A549 (cell line): ENCODE measurements at regions not wholly inside any gene's neighbourhood (a gene's known extent, or its start where the extent isn't known, plus 50 kb on each side); places are given as distances from the start of the nearest gene placed in this dataset.
A peak's percentile ranks its signal among the peaks of the same experiment; 100 is the strongest.

Experiments used
- ATAC-seq, 2 experiments: fragments of 200-7000 bp in 1 of 2; fragments of >200 bp in 1 of 2; cut with Nextera tagmentation in 1 of 2; cut with Tn5 transposase in 1 of 2; 3 replicates each; pipeline versions ENCODE4 v1.8.0 to v1.9.1; 2018 to 2020; ENCODE audit warnings: mild to moderate bottlenecking in 1 of 2, moderate library complexity in 1 of 2
- CTCF ChIA-PET: fragments of 300-600 bp; sonication (Branson Sonifier 250); formaldehyde crosslinking; extraction: SDS; loops from one replicate; lab custom pipeline; 2021; ENCODE audit warnings: antibody characterized with exemption, inconsistent platforms; lab: Yijun Ruan, JAX
- POLR2A ChIA-PET: fragments of 350-600 bp; formaldehyde crosslinking; extraction: SDS; loops from one replicate; lab custom pipeline; 2021; ENCODE audit warnings: antibody characterized with exemption, inconsistent platforms; lab: Yijun Ruan, JAX
- DNase-seq, 2 experiments: peaks; one replicate each; pipeline versions ENCODE4 v3.0.0 to v3.0.0-alpha.2; 2011 to 2016; ENCODE audit warnings: low read depth in 1 of 2, low spot score in 1 of 2
- FAIRE-seq: peaks from 2 replicates; lab custom pipeline; 2011; peaks lifted over from hg19 to GRCh38; lab: Jason Lieb, UNC
- H3K27ac ChIP-seq, 2 experiments: fragments of >200 bp; sonication (Bioruptor Twin); formaldehyde crosslinking; 3 replicates each; pipeline ENCODE4 v1.5.1; 2016 to 2017
- H3K4me1 ChIP-seq: fragments of >200 bp; sonication (Bioruptor Twin); formaldehyde crosslinking; 3 replicates; pipeline ENCODE4 v1.6.1; 2016
- H3K4me2 ChIP-seq: fragments of >200 bp; sonication (Bioruptor Twin); formaldehyde crosslinking; 3 replicates; pipeline ENCODE4 v1.6.1; 2016
- H3K4me3 ChIP-seq: fragments of >200 bp; sonication (Bioruptor Twin); formaldehyde crosslinking; 3 replicates; pipeline ENCODE4 v1.5.1; 2016
- H3K9me3 ChIP-seq: fragments of >200 bp; sonication (Bioruptor Twin); formaldehyde crosslinking; 3 replicates; pipeline ENCODE4 v1.6.1; 2016
- ATOH8 ChIP-seq: fragments of 250-450 bp; sonication (Bioruptor Pico); IDR thresholded peaks from 2 replicates; pipeline ENCODE4 v1.5.0; 2020; ENCODE audit warnings: low read depth, mild to moderate bottlenecking, moderate library complexity
- CBX8 ChIP-seq: fragments of 200-600 bp; sonication (generic); IDR thresholded peaks from 2 replicates; pipeline ENCODE4 v1.6.1; 2016
- CHD2 ChIP-seq: fragments of 150-350 bp; IDR thresholded peaks from 2 replicates; pipeline ENCODE4 v1.6.1; 2014; ENCODE audit warnings: low read length; ENCODE audit not compliant: partially characterized antibody
- CTCF ChIP-seq: fragments of >200 bp; sonication (Bioruptor Twin); formaldehyde crosslinking; IDR thresholded peaks from 3 replicates; pipeline ENCODE4 v1.5.1; 2016
- E2F6 ChIP-seq: IDR thresholded peaks from 2 replicates; pipeline ENCODE4 v1.6.1; 2012; ENCODE audit warnings: low read depth, borderline replicate concordance
- EHF ChIP-seq: fragments of 250-450 bp; sonication (Bioruptor Pico); IDR thresholded peaks from 2 replicates; pipeline ENCODE4 v1.5.0; 2020; ENCODE audit warnings: mild to moderate bottlenecking
- EHMT2 ChIP-seq: fragments of 200-600 bp; sonication (generic); IDR thresholded peaks from 2 replicates; pipeline ENCODE4 v1.6.1; 2016; ENCODE audit warnings: antibody characterized with exemption, low read depth, mild to moderate bottlenecking, moderate library complexity
- ELK1 ChIP-seq: fragments of 150-350 bp; IDR thresholded peaks from 2 replicates; pipeline ENCODE4 v1.6.1; 2014; ENCODE audit warnings: low read depth, mild to moderate bottlenecking, low read length
- ESRRA ChIP-seq: fragments of 150-350 bp; IDR thresholded peaks from 2 replicates; pipeline ENCODE4 v1.6.1; 2014; ENCODE audit warnings: mild to moderate bottlenecking, low read length, borderline replicate concordance
- FOSL2 ChIP-seq, 2 experiments: fragments of 450-650 bp in 1 of 2; fragments of >200 bp in 1 of 2; sonication (Bioruptor Twin) in 1 of 2; formaldehyde crosslinking; IDR thresholded peaks; 2 replicates each; pipeline versions ENCODE4 v1.5.0 to v1.6.1; 2016 to 2020; ENCODE audit warnings: mild to moderate bottlenecking in 1 of 2, moderate library complexity in 1 of 2
- FOXS1 ChIP-seq: fragments of 250-450 bp; sonication (Bioruptor Pico); IDR thresholded peaks from 2 replicates; pipeline ENCODE4 v1.5.0; 2020; ENCODE audit warnings: mild to moderate bottlenecking, moderate library complexity
- GATA3 ChIP-seq: IDR thresholded peaks from 2 replicates; pipeline ENCODE4 v1.6.1; 2012; ENCODE audit warnings: borderline replicate concordance
- HEYL ChIP-seq: fragments of 250-450 bp; sonication (Bioruptor Pico); IDR thresholded peaks from 2 replicates; pipeline ENCODE4 v1.8.0; 2021; ENCODE audit warnings: mild to moderate bottlenecking, moderate library complexity
- HOXA7 ChIP-seq: fragments of 250-450 bp; sonication (Bioruptor Pico); IDR thresholded peaks from 2 replicates; pipeline ENCODE4 v1.5.0; 2020; ENCODE audit warnings: mild to moderate bottlenecking, moderate library complexity
- HOXB13 ChIP-seq: fragments of 250-450 bp; sonication (Bioruptor Pico); IDR thresholded peaks from 2 replicates; pipeline ENCODE4 v1.5.0; 2020; ENCODE audit warnings: low read depth, mild to moderate bottlenecking, moderate library complexity
- HOXB5 ChIP-seq: fragments of 250-450 bp; sonication (Bioruptor Pico); IDR thresholded peaks from 2 replicates; pipeline ENCODE4 v1.5.0; 2020; ENCODE audit warnings: mild to moderate bottlenecking, moderate library complexity
- JUNB ChIP-seq: fragments of >200 bp; sonication (Bioruptor Twin); formaldehyde crosslinking; IDR thresholded peaks from 2 replicates; pipeline ENCODE4 v1.6.1; 2016
- MAFK ChIP-seq: fragments of 450-650 bp; IDR thresholded peaks from 2 replicates; pipeline ENCODE4 v1.6.1; 2014; ENCODE audit not compliant: partially characterized antibody
- MAZ ChIP-seq: fragments of 150-350 bp; IDR thresholded peaks from 2 replicates; pipeline ENCODE4 v1.6.1; 2014; ENCODE audit warnings: antibody characterized with exemption, low read depth, low read length, borderline replicate concordance
- MYC ChIP-seq: IDR thresholded peaks from 2 replicates; pipeline ENCODE4 v1.6.1; 2012; ENCODE audit warnings: mild to moderate bottlenecking, inconsistent platforms, low read length, improper control_type of control experiment, borderline replicate concordance
- NPAS2 ChIP-seq: fragments of 250-450 bp; sonication (Bioruptor Pico); IDR thresholded peaks from 2 replicates; pipeline ENCODE4 v1.8.0; 2022; ENCODE audit warnings: mild to moderate bottlenecking, moderate library complexity, borderline replicate concordance
- PBX3 ChIP-seq: IDR thresholded peaks from 2 replicates; pipeline ENCODE4 v1.6.1; 2012
- RAD21 ChIP-seq, 2 experiments: fragments of >200 bp in 1 of 2; sonication (Bioruptor Twin) in 1 of 2; formaldehyde crosslinking in 1 of 2; IDR thresholded peaks in 1 of 2; conservative IDR thresholded peaks in 1 of 2; 2 replicates in 1 of 2; 3 replicates in 1 of 2; pipeline ENCODE4 v1.6.1; 2012 to 2018; ENCODE audit warnings: inconsistent platforms in 1 of 2
- RFX5 ChIP-seq: fragments of 450-650 bp; IDR thresholded peaks from 2 replicates; pipeline ENCODE4 v1.7.1; 2014; ENCODE audit warnings: antibody characterized with exemption, mild to moderate bottlenecking, moderate library complexity
- RNF2 ChIP-seq: fragments of 200-600 bp; sonication (generic); IDR thresholded peaks from 2 replicates; pipeline ENCODE4 v1.6.1; 2016; ENCODE audit warnings: low read depth, mild to moderate bottlenecking, antibody characterized with exemption, moderate library complexity, borderline replicate concordance
- SMC3 ChIP-seq: fragments of >200 bp; sonication (Bioruptor Twin); formaldehyde crosslinking; IDR thresholded peaks from 3 replicates; pipeline ENCODE4 v1.6.1; 2018; ENCODE audit warnings: inconsistent platforms
- SREBF2 ChIP-seq: fragments of 450-650 bp; IDR thresholded peaks from 2 replicates; pipeline ENCODE4 v1.6.1; 2014; ENCODE audit warnings: mild to moderate bottlenecking, moderate library complexity
- ZC3H11A ChIP-seq: fragments of 450-650 bp; IDR thresholded peaks from 2 replicates; pipeline ENCODE4 v1.6.1; 2014; ENCODE audit warnings: antibody characterized with exemption, mild to moderate bottlenecking
- ZNF302 ChIP-seq: fragments of 250-450 bp; sonication (Bioruptor Pico); IDR thresholded peaks from 2 replicates; pipeline ENCODE4 v1.9.0; 2021; ENCODE audit warnings: inconsistent platforms, mild to moderate bottlenecking, moderate library complexity
- ZSCAN20 ChIP-seq: fragments of 250-450 bp; sonication (Bioruptor Pico); IDR thresholded peaks from 2 replicates; pipeline ENCODE4 v1.8.0; 2022; ENCODE audit warnings: mild to moderate bottlenecking, moderate library complexity
- WGBS: methylation state at CpG from one replicate; pipeline ENCODE4 v1.1.6; 2017; ENCODE audit errors: missing lambda C conversion rate; 5-methylcytosine and 5-hydroxymethylcytosine counted together

- POLR2A ChIA-PET = no interaction called here
- 40% methylated on average over 6 of the region's 6 CpGs for WGBS
- TF ChIP-seq CBX8 (no peak), HOXA7 (CRISPR knock-in tag) (no peak), FOXS1 (CRISPR knock-in tag) (no peak), RFX5 (no peak), ELK1 (no peak), CHD2 (no peak), EHF (CRISPR knock-in tag) (no peak), FOSL2 (IDR thresholded peaks at IDR 0.05) (no peak), FOSL2 (CRISPR knock-in tag; IDR thresholded peaks at IDR 0.05) (no peak), HOXB13 (no peak), MAFK (no peak), CTCF (peak; percentile 39), ZNF302 (no peak), RAD21 (conservative IDR thresholded peaks at IDR 0.05 in 1 of 2, IDR thresholded peaks at IDR 0.05 in 1 of 2) (peak; percentile 33 to 60; a peak in 3 of 5 replicates), HEYL (no peak), JUNB (no peak), MYC (no peak), RNF2 (no peak), GATA3 (no peak), ATOH8 (CRISPR knock-in tag) (no peak), SMC3 (peak; percentile 44; the same call in 2 of the 3 replicates), ZSCAN20 (CRISPR knock-in tag) (no peak), NPAS2 (CRISPR knock-in tag) (no peak)
- TF ChIP-seq, all 56 proteins: peak for 3
- Histone ChIP-seq H3K4me1 (no peaks in the 10 kb centered on the region), H3K9me3 (no peaks in the 10 kb centered on the region), H3K4me3 (no peak overlapping the region), H3K4me2 (no peak overlapping the region), H3K27ac (no peak overlapping the region)
- DNase-seq (peak in 1 of 2 experiments; percentile 43), ATAC-seq (peak; percentile 56 to 91; a peak in 5 of 6 replicates), FAIRE-seq (no peak)
- CTCF ChIA-PET = interaction anchor here (0.7 to 2.2 kb wide), 18 partner anchors 9 to 175 kb away, joined by 3 to 14 read pairs (median 4); partner anchors contain the start of gene COL13A1
Observed at GRCh38 chr10:69742928-69743602, 58.6 kb upstream of the COL13A1 start.

GRCh38 chr10:69744971-69745370 is 56.7 kb upstream of the COL13A1 start:
- Histone ChIP-seq H3K4me1 (peaks cover 10% of the 10 kb centered on the region; the same call in 2 of the 3 replicates), H3K9me3 (no peaks in the 10 kb centered on the region), H3K4me3 (no peak overlapping the region), H3K27ac (no peak overlapping the region), H3K4me2 (no peak overlapping the region)
- ChIA-PET CTCF (interaction anchor here (0.9 to 1.6 kb wide), 5 partner anchors 44 to 400 kb away, joined by 3 to 4 read pairs (median 4); partner anchors contain the start of gene COL13A1), POLR2A (no interaction called here)
- 13% methylated on average over 4 of the region's 4 CpGs for WGBS
- ATAC-seq (no peak), DNase-seq (no peak), FAIRE-seq (no peak)
- TF ChIP-seq MAZ (no peak), SMC3 (no peak), ESRRA (no peak), CBX8 (no peak), ZC3H11A (no peak), HOXB5 (no peak), E2F6 (no peak), PBX3 (no peak), FOSL2 (IDR thresholded peaks at IDR 0.05) (no peak), FOSL2 (CRISPR knock-in tag; IDR thresholded peaks at IDR 0.05) (no peak), EHMT2 (no peak), SREBF2 (no peak), NPAS2 (CRISPR knock-in tag) (no peak)
